HG02885 (cell line): ENCODE measurements at regions not wholly inside any gene's neighbourhood (a gene's known extent, or its start where the extent isn't known, plus 50 kb on each side); places are given as distances from the start of the nearest gene placed in this dataset.
A peak's percentile ranks its signal among the peaks of the same experiment; 100 is the strongest.
"Not testable (repeated sequence)": the region's sequence is repeated elsewhere in the genome, so short reads cannot be mapped to it uniquely, and the experiment has no call there.

Experiments used
- ATAC-seq: cut with Tn5 transposase; IDR thresholded peaks from one replicate; pipeline ENCODE4 v1.9.1; 2021; ENCODE audit warnings: mild to moderate bottlenecking; ENCODE audit not compliant: unreplicated experiment, poor library complexity

- ATAC-seq, result no peak
These were observed 1227.9 kb upstream of the SPRY2 start for GRCh38 chr13:81568824-81569223.

- no peak for ATAC-seq
These were observed 1224.9 kb upstream of the SPRY2 start for GRCh38 chr13:81565849-81566248.

GRCh38 chr13:81563091-81563490 lies 1222.2 kb upstream of the SPRY2 start:
- ATAC-seq, result no peak

GRCh38 chr13:81562598-81562997 lies 1221.7 kb upstream of the SPRY2 start:
- no peak for ATAC-seq

DNA sequence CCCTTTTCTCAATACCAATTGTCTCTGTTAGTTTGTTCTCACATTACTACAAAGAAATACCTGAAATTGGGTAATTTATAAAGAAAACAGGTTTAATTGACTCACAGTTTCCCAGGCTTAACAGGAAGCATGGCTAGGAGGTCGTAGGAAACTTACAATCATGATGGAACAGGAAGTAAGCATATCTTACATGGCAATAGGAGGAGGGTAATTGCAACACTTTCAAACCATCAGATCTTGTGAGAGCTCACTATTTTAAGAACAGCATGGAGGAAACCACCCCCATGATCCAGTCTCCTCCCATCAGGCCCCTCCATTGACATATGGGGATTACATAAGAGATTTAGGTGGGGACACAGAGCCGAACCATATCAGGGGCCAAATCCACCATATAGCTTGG lies 1210.1 kb upstream of the SPRY2 start:
- ATAC-seq, result no peak

DNA sequence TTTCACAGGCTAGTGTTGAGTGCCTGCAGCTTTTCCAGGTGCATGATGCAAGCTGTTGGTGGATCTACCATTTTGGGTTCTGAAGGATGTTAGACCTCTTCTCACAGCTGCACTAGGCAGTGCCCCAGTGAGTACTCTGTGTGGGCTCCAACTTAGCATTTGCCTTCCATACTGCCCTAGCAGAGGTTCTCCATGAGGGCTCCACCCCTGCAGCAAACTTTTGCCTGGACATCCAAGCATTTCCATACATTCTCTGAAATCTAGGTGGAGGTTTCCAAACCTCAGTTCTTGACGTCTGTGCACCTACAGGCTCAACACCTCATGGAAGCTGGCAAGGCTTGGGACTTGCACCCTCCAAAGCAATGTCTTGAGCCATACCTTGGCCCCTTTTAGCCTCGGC lies 1205.4 kb upstream of the SPRY2 start:
- ATAC-seq, result not testable (repeated sequence)

DNA sequence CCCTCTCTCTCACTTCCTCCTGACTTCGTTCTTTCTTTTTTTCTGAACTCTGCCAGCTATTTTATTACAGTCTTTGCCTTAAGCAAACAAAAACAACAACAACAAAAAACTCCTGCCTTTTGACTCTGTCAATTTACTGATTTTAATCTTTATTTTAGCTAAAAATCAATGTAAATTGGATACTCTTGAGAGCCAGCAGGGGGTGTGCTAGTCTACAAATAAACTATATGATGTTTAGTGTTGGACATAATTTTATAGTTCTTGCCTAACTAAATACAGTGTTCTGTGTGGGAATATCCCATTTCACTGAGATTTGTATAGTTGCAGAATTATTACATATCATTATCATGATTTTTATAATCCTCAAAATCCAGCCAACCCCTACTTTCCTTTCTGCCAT lies 1199.9 kb upstream of the SPRY2 start:
- no peak for ATAC-seq

DNA sequence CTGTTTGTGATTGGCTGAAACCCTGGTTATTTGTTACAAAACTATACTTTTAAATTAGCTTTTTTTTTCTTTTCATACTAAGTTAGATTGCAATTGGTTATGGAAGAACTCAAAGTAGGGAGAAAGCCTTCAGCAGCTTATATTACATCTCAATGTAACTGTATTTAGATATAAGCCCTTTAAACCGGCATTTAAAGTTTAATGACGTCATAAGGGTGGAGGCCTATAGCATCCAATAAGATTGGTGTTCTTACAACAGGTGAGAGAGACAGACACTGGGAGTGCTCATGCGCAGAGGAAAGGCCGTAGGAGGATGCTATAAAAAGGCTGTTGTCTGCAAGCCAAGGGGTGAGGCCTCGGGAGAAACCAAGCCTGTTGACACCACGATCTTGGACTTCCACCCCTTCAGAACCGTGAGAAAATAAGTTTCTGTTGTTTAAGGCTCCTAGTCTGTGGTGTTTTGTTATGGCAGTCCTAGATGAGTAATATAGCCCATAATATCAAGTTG lies 1198.8 kb upstream of the SPRY2 start:
- no peak for ATAC-seq

DNA sequence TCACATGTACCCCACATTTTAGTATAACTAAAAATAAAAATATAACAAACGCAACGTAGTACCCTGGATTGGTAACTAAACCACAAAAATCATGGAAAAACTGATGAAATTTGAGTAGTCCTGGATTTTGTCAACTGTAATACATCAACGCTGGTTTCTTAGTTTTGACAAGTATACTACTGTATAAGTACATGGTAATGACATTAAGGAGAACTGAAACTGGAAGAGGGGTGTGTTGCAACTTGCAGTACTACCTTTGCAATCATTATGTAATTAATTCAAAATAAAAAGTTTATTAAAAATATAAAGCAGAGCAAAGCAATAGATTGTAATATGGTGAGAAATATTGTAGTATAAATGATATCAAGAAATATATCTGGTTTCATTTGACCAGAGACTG lies 1158.0 kb upstream of the SPRY2 start:
- ATAC-seq, result no peak

- no peak for ATAC-seq
These were observed 1152.2 kb upstream of the SPRY2 start for GRCh38 chr13:81493144-81493543.

DNA sequence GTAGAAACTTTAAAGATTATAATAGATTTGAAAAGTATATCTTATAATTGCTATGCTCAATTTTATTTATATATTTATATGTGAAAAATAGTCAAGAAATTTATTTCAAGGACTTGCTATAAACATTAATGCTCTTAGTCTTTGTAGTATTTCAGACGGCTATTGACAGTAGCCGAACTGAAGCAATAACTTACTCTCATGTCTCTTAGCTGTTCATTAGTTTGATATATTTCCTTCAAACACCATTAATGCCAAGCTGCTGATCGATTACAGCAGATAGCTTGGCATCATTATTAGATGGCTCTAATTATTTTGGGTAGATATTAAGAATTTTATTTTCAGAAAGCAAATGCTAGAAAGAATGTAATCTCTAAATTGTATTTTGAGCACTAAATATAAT lies 1151.5 kb upstream of the SPRY2 start:
- no peak for ATAC-seq

DNA sequence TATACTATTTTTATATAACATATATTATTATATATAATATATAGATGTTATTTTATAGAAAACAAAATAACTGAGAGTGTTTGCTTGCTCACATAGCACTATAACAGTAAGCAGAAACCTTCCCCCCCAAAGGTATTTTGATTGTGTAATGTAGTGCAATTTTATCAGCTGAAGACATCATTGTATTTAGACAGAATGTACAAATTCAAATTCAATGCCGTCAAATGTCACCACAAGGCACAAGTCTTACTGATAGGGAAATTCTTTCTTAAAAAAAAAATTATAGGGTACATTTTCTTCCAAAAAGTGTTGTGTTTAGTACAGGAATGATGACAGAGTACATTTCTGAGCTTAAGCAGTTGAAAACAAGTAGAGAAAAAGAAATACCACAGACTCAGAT lies 1147.1 kb upstream of the SPRY2 start:
- ATAC-seq, result no peak

DNA sequence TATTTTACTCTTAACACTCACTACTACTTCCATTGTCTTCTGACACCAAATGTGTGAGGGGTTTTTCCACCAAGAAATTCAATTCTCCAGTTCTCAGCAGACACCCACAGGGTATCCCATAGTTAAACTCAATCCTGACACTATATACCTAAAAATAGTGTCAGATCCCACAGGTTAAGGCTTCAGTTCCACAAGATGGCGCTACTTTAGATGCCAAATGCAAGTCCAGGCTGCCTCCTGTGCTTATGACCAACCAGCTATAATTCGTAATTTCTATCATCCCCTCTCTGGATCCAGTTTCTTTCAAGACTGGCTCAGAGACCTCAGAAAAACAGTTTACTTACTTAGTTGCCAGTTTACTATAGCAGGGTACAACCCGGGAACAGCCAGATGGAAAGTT lies 1146.2 kb upstream of the SPRY2 start:
- no peak for ATAC-seq

DNA sequence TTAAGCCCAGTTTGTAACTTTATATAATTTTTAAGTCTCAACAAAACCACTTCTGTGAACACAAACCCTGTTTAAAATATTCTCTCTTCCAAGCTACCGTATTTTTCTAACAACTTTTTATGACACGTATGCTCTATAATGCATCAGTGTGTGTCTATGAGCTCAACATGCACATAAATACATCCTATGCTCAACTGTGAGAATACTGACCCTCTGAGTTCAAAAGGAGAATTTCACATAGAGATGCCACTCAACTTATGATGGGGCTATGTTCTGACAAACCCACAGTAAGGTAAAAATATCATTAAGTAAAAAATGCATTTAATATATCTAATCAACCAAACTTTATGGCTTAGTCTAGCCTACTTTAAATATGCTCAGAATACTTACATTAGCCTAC lies 1139.7 kb upstream of the SPRY2 start:
- ATAC-seq, result no peak

DNA sequence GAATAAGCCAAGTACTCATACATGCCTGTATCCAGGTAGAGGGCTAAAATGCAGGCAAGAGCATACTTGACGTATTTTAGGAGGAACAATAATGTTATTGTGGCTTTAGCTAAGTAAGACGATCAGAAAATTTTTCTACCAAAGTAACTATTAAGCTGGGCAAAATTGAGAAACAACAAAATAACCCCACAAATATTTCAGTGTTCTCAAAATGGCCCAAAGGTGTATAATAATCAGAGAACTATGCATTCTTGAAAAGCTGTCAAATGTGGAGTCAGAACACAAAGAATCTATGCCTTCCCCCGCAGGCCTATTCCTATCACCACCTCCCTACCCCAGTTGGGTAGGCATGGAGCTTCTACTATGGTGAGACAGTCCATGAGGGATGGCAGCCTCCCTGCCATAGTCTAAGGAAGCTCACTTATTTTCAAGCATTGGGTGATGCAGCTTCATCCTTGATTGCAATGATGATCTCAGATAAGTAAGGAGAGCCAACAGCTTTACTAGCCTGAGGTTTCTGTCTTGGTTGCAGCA lies 1132.5 kb upstream of the SPRY2 start:
- ATAC-seq, result no peak

- ATAC-seq, result no peak
These were observed 1117.2 kb upstream of the SPRY2 start for GRCh38 chr13:81458170-81458569.

DNA sequence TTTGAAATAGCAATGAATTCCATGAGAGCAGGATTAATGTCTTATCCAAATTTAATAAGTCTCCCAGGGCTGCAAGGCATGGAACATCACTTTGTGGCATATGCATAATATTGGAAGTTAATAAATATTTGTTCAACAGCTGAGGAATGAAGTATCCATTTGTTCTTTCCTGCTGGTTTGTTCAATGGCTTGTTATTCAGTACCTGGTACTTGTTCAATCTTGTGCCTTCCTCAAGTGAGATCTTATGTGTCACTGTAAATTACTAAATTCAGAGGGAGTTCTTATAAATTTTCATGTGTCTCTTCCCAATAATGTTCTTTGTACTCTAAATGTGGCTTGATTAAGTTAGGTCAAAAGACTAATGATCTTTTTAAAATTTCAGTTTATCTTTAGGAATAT lies 1105.5 kb upstream of the SPRY2 start:
- no peak for ATAC-seq

GRCh38 chr13:81442904-81443303 lies 1102.0 kb upstream of the SPRY2 start:
- no peak for ATAC-seq

DNA sequence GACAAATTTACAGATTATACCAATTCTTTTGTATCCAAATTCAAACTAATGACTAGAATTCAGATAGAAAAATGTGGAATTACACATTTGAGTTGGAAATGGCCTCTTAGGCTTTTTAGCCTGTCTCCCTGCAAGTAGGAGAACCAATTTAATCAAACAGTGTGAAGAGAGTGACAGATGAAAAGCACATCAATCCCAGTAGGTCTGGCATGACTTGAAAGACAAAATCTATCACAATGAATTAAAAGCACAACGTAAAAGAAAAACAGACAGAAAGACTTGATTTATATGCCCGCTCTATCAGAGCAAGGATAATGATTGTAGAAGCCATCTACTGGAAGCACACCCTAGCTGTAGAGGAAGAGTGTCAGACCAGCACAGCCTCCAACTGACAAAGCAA lies 1084.4 kb upstream of the SPRY2 start:
- ATAC-seq, result no peak

DNA sequence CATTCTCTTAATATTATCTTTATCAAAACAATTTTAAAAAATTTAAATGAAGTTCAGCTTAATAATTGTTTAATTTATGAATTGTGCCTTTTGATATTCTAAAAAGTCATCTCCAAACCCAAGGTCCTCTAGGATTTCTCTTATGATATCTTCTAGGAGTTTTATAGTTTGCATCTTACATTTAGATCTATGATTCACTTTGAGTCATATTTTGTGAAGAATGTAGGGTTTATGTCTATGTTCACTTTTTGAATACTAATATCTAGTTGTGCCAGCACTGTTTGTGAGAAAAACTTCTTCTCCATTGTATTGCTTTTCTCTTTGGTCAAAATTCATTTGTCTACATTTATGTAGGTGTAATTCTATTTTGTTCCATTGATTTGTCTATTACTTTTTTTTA lies 1068.4 kb upstream of the SPRY2 start:
- ATAC-seq, result no peak

- no peak for ATAC-seq
These were observed 1067.7 kb upstream of the SPRY2 start for GRCh38 chr13:81408647-81409046.

DNA sequence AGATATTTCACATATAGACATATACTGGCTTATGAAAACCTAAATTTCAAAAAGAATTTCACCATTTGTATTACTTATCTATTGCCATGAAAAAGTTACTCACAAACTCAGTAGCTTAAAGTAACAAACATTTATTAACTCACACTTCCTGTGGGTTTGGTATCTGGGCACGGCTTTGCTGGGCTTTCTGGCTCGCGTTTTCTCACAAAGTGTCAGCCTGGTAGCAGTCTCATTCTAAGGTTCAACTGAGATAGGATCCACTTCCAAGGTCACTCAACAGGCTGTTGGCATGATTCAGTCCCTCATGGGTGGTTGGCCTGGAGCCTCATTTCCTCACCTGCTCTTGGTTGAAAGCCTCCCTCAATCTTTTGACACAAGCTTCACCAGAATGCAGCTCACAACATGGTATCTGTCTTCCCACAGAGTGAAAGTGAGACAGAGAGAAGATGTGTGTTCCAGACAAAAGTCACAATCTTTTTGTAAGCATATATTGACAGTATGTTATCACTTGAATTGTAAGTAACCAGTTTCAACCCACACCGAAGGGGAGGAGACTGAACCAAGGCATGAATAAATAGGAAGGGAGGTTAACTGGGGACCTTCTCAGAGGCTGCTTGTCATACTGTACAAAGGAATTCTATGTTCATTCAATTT lies 1065.8 kb upstream of the SPRY2 start:
- ATAC-seq, result peak; percentile 45
